Skeletal muscle tissue (tissue), 3 donors: ENCODE measurements at regions not wholly inside any gene's neighbourhood (a gene's known extent, or its start where the extent isn't known, plus 50 kb on each side); places are given as distances from the start of the nearest gene placed in this dataset.

Experiments used
- H3K27ac ChIP-seq: one replicate; pipeline ENCODE4 v1.7.0; 2013; ENCODE audit warnings: mild to moderate bottlenecking, low read depth, low read length, inconsistent platforms
- H3K27me3 ChIP-seq, 3 donors: one replicate each; pipeline ENCODE4 v1.7.0; 2013; ENCODE audit warnings: low read length in 3 of 3; ENCODE audit not compliant: control insufficient read depth in 3 of 3, insufficient read depth in 3 of 3
- H3K36me3 ChIP-seq, 3 donors: one replicate each; pipeline ENCODE4 v1.7.0; 2013; ENCODE audit warnings: low read length in 3 of 3; ENCODE audit not compliant: control insufficient read depth in 3 of 3, insufficient read depth in 3 of 3
- H3K4me1 ChIP-seq, 3 donors: one replicate each; pipeline ENCODE4 v1.7.0; 2013; ENCODE audit warnings: low read length in 3 of 3, mild to moderate bottlenecking in 3 of 3; ENCODE audit not compliant: control insufficient read depth in 3 of 3, insufficient read depth in 3 of 3
- H3K4me3 ChIP-seq, 3 donors: one replicate each; pipeline ENCODE4 v1.7.0; 2013; ENCODE audit warnings: low read length in 3 of 3
- H3K9ac ChIP-seq, 3 donors: one replicate each; pipeline ENCODE4 v1.7.0; 2013; ENCODE audit warnings: low read length in 3 of 3, mild to moderate bottlenecking in 3 of 3, moderate library complexity in 2 of 3, low read depth in 1 of 3
- H3K9me3 ChIP-seq, 3 donors: one replicate each; pipeline ENCODE4 v1.7.0; 2013; ENCODE audit warnings: low read length in 3 of 3; ENCODE audit not compliant: control insufficient read depth in 3 of 3
- donor health status: Osteomylitis.

GRCh38 chr1:58352476-58353092 lies 193.9 kb downstream of the OMA1 start:
- Histone ChIP-seq H3K27ac (no peak overlapping the region), H3K9me3 (no peaks in the 10 kb centered on the region), H3K4me3 (no peak overlapping the region), H3K9ac (no peak overlapping the region), H3K27me3 (no peaks in the 10 kb centered on the region), H3K4me1 (peaks cover 0 to 3% (median 0%) of the 10 kb centered on the region in 3 donors), H3K36me3 (no peaks in the 10 kb centered on the region)

- Histone ChIP-seq H3K4me1 (no peaks in the 10 kb centered on the region), H3K4me3 (no peak overlapping the region), H3K36me3 (no peaks in the 10 kb centered on the region), H3K9ac (no peak overlapping the region), H3K9me3 (no peaks in the 10 kb centered on the region), H3K27ac (no peak overlapping the region), H3K27me3 (no peaks in the 10 kb centered on the region)
Measured at GRCh38 chr1:58346036-58346355, 200.5 kb downstream of the OMA1 start.

- Histone ChIP-seq H3K4me3 (no peak overlapping the region), H3K36me3 (no peaks in the 10 kb centered on the region), H3K27me3 (no peaks in the 10 kb centered on the region), H3K9me3 (no peaks in the 10 kb centered on the region), H3K4me1 (no peaks in the 10 kb centered on the region), H3K9ac (no peak overlapping the region), H3K27ac (no peak overlapping the region)
Measured at GRCh38 chr1:58345215-58346035, 201.1 kb downstream of the OMA1 start.

- no peak overlapping the region for H3K4me3 ChIP-seq
- H3K9me3 ChIP-seq: no peaks in the 10 kb centered on the region
- H3K9ac ChIP-seq: no peak overlapping the region
- H3K27me3 ChIP-seq: no peaks in the 10 kb centered on the region
- H3K27ac ChIP-seq: no peak overlapping the region
- no peaks in the 10 kb centered on the region for H3K36me3 ChIP-seq
- H3K4me1 ChIP-seq: no peaks in the 10 kb centered on the region
Measured at GRCh38 chr1:58340185-58340584, 206.3 kb downstream of the OMA1 start.

- Histone ChIP-seq H3K4me3 (no peak overlapping the region), H3K27me3 (no peaks in the 10 kb centered on the region), H3K4me1 (no peaks in the 10 kb centered on the region), H3K36me3 (no peaks in the 10 kb centered on the region), H3K27ac (no peak overlapping the region), H3K9ac (no peak overlapping the region), H3K9me3 (no peaks in the 10 kb centered on the region)
Measured at GRCh38 chr1:58338081-58338480, 208.4 kb downstream of the OMA1 start.

- Histone ChIP-seq H3K27me3 (no peaks in the 10 kb centered on the region), H3K27ac (no peak overlapping the region), H3K36me3 (no peaks in the 10 kb centered on the region), H3K4me1 (no peaks in the 10 kb centered on the region), H3K4me3 (no peak overlapping the region), H3K9ac (no peak overlapping the region), H3K9me3 (no peaks in the 10 kb centered on the region)
Measured at GRCh38 chr1:58333511-58333910, 213.0 kb downstream of the OMA1 start.

- Histone ChIP-seq H3K4me3 (no peak overlapping the region), H3K36me3 (no peaks in the 10 kb centered on the region), H3K4me1 (no peaks in the 10 kb centered on the region), H3K9ac (no peak overlapping the region), H3K27ac (no peak overlapping the region), H3K27me3 (no peaks in the 10 kb centered on the region), H3K9me3 (no peaks in the 10 kb centered on the region)
Measured at GRCh38 chr1:58331156-58331555, 215.4 kb downstream of the OMA1 start.

- peaks cover 0 to 3% (median 0%) of the 10 kb centered on the region in 3 donors for H3K9me3 ChIP-seq
- H3K4me1 ChIP-seq: no peaks in the 10 kb centered on the region
- H3K9ac ChIP-seq: no peak overlapping the region
- H3K4me3 ChIP-seq: no peak overlapping the region
- H3K36me3 ChIP-seq: no peaks in the 10 kb centered on the region
- H3K27me3 ChIP-seq: no peaks in the 10 kb centered on the region
- no peak overlapping the region for H3K27ac ChIP-seq
Measured at GRCh38 chr1:58325866-58326265, 220.7 kb downstream of the OMA1 start.

GRCh38 chr1:58324558-58324957 lies 222.0 kb downstream of the OMA1 start:
- H3K4me3 ChIP-seq: no peak overlapping the region
- H3K9ac ChIP-seq: no peak overlapping the region
- H3K9me3 ChIP-seq: peaks cover 0 to 3% (median 0%) of the 10 kb centered on the region in 3 donors
- H3K27me3 ChIP-seq: no peaks in the 10 kb centered on the region
- H3K36me3 ChIP-seq: no peaks in the 10 kb centered on the region
- H3K4me1 ChIP-seq: no peaks in the 10 kb centered on the region
- H3K27ac ChIP-seq: no peak overlapping the region

GRCh38 chr1:58318157-58319005 lies 228.1 kb downstream of the OMA1 start:
- no peaks in the 10 kb centered on the region for H3K27me3 ChIP-seq
- H3K4me1 ChIP-seq: no peaks in the 10 kb centered on the region
- no peak overlapping the region for H3K9ac ChIP-seq
- H3K9me3 ChIP-seq: peaks cover 0 to 3% (median 0%) of the 10 kb centered on the region in 3 donors
- H3K36me3 ChIP-seq: no peaks in the 10 kb centered on the region
- H3K27ac ChIP-seq: no peak overlapping the region
- H3K4me3 ChIP-seq: no peak overlapping the region
